DMS79 (cell line): ENCODE measurements at regions not wholly inside any gene's neighbourhood (a gene's known extent, or its start where the extent isn't known, plus 50 kb on each side); places are given as distances from the start of the nearest gene placed in this dataset.

Source experiments
- DNase-seq: peaks from one replicate; lab custom pipeline; 2025; lab: John Stamatoyannopoulos, UW

GRCh38 chr7:136251826-136252225 lies 274.7 kb upstream of the MTPN start:
- no peak for DNase-seq

GRCh38 chr7:136247211-136247610 lies 270.1 kb upstream of the MTPN start:
- DNase-seq = no peak

- DNase-seq = no peak
Observed at GRCh38 chr7:136245327-136246004, 268.3 kb upstream of the MTPN start.

GRCh38 chr7:136234040-136234439 lies 256.9 kb upstream of the MTPN start:
- DNase-seq = no peak

GRCh38 chr7:136230210-136230609 lies 253.1 kb upstream of the MTPN start:
- DNase-seq = no peak

GRCh38 chr7:136229790-136230189 lies 252.6 kb upstream of the MTPN start:
- DNase-seq = no peak

- DNase-seq = no peak
Observed at GRCh38 chr7:136228171-136228570, 251.0 kb upstream of the MTPN start.

- DNase-seq = no peak
Observed at GRCh38 chr7:136214356-136214755, 237.2 kb upstream of the MTPN start.

GRCh38 chr7:136213012-136213411 lies 235.9 kb upstream of the MTPN start:
- DNase-seq = no peak

- DNase-seq = no peak
Observed at GRCh38 chr7:136210664-136211063, 233.5 kb upstream of the MTPN start.

GRCh38 chr7:136210079-136210478 lies 232.9 kb upstream of the MTPN start:
- DNase-seq = no peak

- no peak for DNase-seq
Observed at GRCh38 chr7:136205956-136206355, 228.8 kb upstream of the MTPN start.

- no peak for DNase-seq
Observed at GRCh38 chr7:136198168-136198567, 221.0 kb upstream of the MTPN start.

- no peak for DNase-seq
Observed at GRCh38 chr7:136194878-136195277, 217.7 kb upstream of the MTPN start.

- DNase-seq = no peak
Observed at GRCh38 chr7:136193940-136194339, 216.8 kb upstream of the MTPN start.

- DNase-seq = no peak
Observed at GRCh38 chr7:136189506-136189998, 212.4 kb upstream of the MTPN start.

GRCh38 chr7:136186281-136186680 lies 209.1 kb upstream of the MTPN start:
- no peak for DNase-seq

- DNase-seq = no peak
Observed at GRCh38 chr7:136184719-136185118, 207.6 kb upstream of the MTPN start.

- no peak for DNase-seq
Observed at GRCh38 chr7:136183981-136184380, 206.8 kb upstream of the MTPN start.

- DNase-seq = no peak
Observed at GRCh38 chr7:136180984-136181383, 203.8 kb upstream of the MTPN start.

- DNase-seq = no peak
Observed at GRCh38 chr7:136179851-136180721, 202.9 kb upstream of the MTPN start.

GRCh38 chr7:136179154-136179553 lies 202.0 kb upstream of the MTPN start:
- no peak for DNase-seq

- DNase-seq = no peak
Observed at GRCh38 chr7:136174477-136175125, 197.4 kb upstream of the MTPN start.
